ENCODE measurements at regions not wholly inside any gene's neighbourhood (a gene's known extent, or its start where the extent isn't known, plus 50 kb on each side); places are given as distances from the start of the nearest gene placed in this dataset.

GRCh38 chr16:26729951-26730541 lies 336.7 kb upstream of the C16orf82 start:
- DNase-seq: no peak

GRCh38 chr16:26731729-26732128 lies 335.0 kb upstream of the C16orf82 start:
- no peak for DNase-seq

GRCh38 chr16:26733710-26734109 lies 333.0 kb upstream of the C16orf82 start:
- no peak for DNase-seq

- no peak for DNase-seq
Measured at GRCh38 chr16:26735521-26735920, 331.2 kb upstream of the C16orf82 start.

- no peak for DNase-seq
Measured at GRCh38 chr16:26736084-26736483, 330.6 kb upstream of the C16orf82 start.

GRCh38 chr16:26740771-26741170 lies 326.0 kb upstream of the C16orf82 start:
- DNase-seq: no peak

- no peak for DNase-seq
Measured at GRCh38 chr16:26742040-26742439, 324.7 kb upstream of the C16orf82 start.

- DNase-seq: no peak
Measured at GRCh38 chr16:26744430-26744829, 322.3 kb upstream of the C16orf82 start.

- no peak for DNase-seq
Measured at GRCh38 chr16:26747760-26748159, 319.0 kb upstream of the C16orf82 start.

- no peak for DNase-seq
Measured at GRCh38 chr16:26749072-26749471, 317.7 kb upstream of the C16orf82 start.

GRCh38 chr16:26752166-26752565 lies 314.6 kb upstream of the C16orf82 start:
- no peak for DNase-seq

GRCh38 chr16:26756633-26757032 lies 310.1 kb upstream of the C16orf82 start:
- DNase-seq: no peak

GRCh38 chr16:26762594-26762993 lies 304.1 kb upstream of the C16orf82 start:
- DNase-seq: no peak

GRCh38 chr16:26765087-26765486 lies 301.6 kb upstream of the C16orf82 start:
- no peak for DNase-seq

GRCh38 chr16:26768385-26769010 lies 298.2 kb upstream of the C16orf82 start:
- no peak for DNase-seq

- DNase-seq: no peak
Measured at GRCh38 chr16:26770547-26770946, 296.2 kb upstream of the C16orf82 start.

GRCh38 chr16:26772503-26772902 lies 294.2 kb upstream of the C16orf82 start:
- DNase-seq: no peak

GRCh38 chr16:26777821-26778220 lies 288.9 kb upstream of the C16orf82 start:
- no peak for DNase-seq

- DNase-seq: no peak
Measured at GRCh38 chr16:26787924-26788323, 278.8 kb upstream of the C16orf82 start.

GRCh38 chr16:26791169-26791568 lies 275.6 kb upstream of the C16orf82 start:
- DNase-seq: no peak

- DNase-seq: no peak
Measured at GRCh38 chr16:26795184-26795583, 271.5 kb upstream of the C16orf82 start.

GRCh38 chr16:26801628-26802027 lies 265.1 kb upstream of the C16orf82 start:
- no peak for DNase-seq

GRCh38 chr16:26802440-26802839 lies 264.3 kb upstream of the C16orf82 start:
- no peak for DNase-seq

GRCh38 chr16:26802965-26803364 lies 263.8 kb upstream of the C16orf82 start:
- DNase-seq: no peak

- no peak for DNase-seq
Measured at GRCh38 chr16:26806657-26807056, 260.1 kb upstream of the C16orf82 start.
